AG08395 (cell line): ENCODE measurements at regions not wholly inside any gene's neighbourhood (a gene's known extent, or its start where the extent isn't known, plus 50 kb on each side); places are given as distances from the start of the nearest gene placed in this dataset.
"Not testable (repeated sequence)": the region's sequence is repeated elsewhere in the genome, so short reads cannot be mapped to it uniquely, and the experiment has no call there.

Source experiments
- DNase-seq: peaks from one replicate; pipeline ENCODE4 v3.0.0; 2012; ENCODE audit warnings: mixed read lengths, low spot score

- no peak for DNase-seq
These were observed 220.2 kb upstream of the MYO3A start for GRCh38 chr10:25713894-25714240.

- no peak for DNase-seq
These were observed 209.8 kb upstream of the MYO3A start for GRCh38 chr10:25724241-25724640.

GRCh38 chr10:25725917-25726716, 207.9 kb upstream of the MYO3A start:
- peak; percentile 46 for DNase-seq

DNA sequence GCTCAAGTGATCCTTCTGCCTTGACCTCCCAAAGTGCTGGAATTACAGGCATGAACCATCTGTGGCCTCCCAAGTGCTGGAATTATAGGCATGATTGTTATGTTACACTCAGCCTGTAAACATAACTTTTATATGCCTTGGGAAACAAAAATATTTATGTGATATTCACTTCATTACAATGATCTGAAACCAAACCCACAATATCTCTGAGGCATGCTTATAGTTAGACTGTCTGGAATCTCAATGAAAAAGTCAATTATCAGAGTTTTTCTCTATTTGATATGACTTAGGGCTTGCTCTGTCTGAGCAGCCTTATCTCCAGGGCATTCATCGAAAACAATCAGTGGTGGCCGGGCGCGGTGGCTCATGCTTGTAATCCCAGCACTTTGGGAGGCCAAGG, 195.3 kb upstream of the MYO3A start:
- DNase-seq: no peak

- no peak for DNase-seq
These were observed 190.2 kb upstream of the MYO3A start for GRCh38 chr10:25743832-25744231.

DNA sequence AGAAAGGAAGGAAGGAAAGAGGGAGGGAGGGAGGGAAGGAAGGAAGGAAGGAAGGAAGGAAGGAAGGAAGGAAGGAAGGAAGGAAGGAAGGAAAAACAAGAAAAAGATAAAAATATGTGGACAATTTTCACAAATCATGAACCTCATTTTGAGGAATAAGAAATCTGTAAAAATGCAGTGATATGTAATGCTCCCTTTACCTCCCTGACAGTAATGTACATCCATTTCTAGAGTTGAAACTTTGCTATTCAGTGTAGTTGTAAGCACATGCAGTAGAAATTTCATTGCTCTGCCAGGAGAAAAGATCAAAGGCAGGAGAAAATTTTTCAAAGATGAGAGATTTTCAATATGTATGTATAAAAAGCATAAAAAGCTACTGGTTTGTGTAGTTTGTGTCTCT, 189.5 kb upstream of the MYO3A start:
- no peak for DNase-seq

- no peak for DNase-seq
These were observed 188.1 kb upstream of the MYO3A start for GRCh38 chr10:25745976-25746375.

DNA sequence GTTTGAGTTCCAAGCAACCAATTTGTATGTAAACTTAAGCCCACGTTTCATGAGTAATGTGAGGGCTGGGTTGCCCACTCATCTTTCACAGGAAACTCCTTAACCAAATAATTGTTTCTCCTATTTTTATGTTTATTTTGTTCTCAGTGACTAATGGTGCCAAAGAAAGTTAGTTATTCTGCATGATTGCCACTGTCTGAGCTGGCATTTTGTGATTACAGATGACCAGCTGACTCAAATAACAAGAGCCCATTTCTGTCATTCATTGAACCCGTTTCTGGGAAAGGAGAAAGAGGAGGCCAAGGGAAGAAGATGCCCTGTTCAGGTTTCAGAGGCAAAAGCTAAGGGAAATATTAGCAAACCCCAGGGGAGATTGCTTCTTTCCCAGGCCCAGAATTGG, 186.9 kb upstream of the MYO3A start:
- no peak for DNase-seq

- no peak for DNase-seq
These were observed 185.5 kb upstream of the MYO3A start for GRCh38 chr10:25748509-25748908.

GRCh38 chr10:25753776-25754175, 180.3 kb upstream of the MYO3A start:
- DNase-seq: no peak

DNA sequence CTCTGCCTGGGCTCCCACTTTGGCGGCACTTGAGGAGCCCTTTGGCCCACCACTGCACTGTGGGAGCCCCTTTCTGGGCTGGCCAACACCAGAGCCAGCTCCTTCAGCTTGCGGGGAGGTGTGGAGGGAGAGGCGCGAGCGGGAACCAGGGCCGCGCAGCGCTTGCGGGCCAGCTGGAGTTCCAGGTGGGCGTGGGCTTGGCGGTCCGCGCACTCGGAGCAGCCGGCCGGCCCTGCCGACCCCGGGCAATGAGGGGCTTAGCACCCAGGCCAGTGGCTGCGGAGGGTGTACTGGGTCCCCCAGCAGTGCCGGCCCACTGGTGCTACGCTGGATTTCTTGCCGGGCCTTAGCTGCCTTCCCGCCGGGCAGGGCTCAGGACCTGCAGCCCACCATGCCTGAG, 178.2 kb upstream of the MYO3A start:
- DNase-seq: not testable (repeated sequence)

DNA sequence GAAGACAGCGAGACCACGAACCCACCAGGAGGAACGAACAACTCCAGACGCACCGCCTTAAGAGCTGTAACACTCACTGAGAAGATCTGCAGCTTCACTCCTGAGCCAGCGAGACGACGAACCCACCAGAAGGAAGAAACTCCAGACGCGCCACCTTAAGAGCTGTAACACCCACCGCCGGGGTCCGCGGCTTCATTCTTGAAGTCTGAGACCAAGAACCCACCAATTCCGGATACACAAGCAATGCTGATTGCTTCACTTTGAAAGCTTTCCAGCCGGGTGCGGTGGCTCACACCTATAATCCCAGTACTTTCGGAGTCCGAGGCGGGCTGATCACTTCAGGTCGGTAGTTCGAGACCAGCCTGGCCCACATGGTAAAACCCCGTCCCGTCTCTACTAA, 177.2 kb upstream of the MYO3A start:
- DNase-seq: no peak

DNA sequence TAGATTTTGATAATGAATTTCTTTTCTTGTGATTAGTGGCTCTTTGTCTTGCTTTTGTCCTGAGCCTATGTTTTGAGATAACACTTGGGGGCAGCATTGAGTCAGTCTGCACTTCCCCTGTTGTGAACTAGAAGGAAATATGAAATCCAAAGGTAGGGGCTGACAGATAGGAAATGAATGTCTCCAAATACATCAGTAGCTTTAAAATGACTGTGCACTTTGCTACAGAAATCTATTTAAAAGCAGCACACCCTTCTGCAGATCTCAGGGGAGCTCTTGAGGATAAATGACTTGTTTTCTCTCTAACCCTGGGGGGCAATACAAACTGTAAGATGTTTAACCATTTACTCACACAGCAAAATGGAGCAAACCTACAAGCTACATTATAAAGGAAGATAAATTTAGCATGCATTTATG, 176.0 kb upstream of the MYO3A start:
- no peak for DNase-seq

GRCh38 chr10:25758511-25758910, 175.5 kb upstream of the MYO3A start:
- DNase-seq: no peak

GRCh38 chr10:25761937-25762336, 172.1 kb upstream of the MYO3A start:
- DNase-seq: no peak

DNA sequence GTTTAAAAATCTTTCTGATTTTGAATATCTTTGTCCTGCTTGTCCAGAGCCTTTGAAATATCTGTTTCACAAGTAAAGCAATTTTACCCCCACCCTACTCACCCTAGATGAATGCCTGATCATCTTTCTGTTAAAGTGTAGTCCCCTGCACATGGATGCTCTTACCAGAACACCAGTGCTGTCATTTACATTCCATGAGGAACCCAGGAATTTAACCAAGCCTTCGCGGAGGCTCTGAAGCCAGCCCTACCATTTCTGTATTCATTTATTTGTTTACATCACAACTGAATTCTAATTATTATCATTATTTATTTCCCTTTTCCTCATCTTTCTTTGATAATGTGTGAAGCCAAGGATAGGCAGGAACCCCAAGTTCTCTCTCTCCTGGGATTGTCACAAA, 167.8 kb upstream of the MYO3A start:
- DNase-seq: no peak

- no peak for DNase-seq
These were observed 167.3 kb upstream of the MYO3A start for GRCh38 chr10:25766687-25767221.

DNA sequence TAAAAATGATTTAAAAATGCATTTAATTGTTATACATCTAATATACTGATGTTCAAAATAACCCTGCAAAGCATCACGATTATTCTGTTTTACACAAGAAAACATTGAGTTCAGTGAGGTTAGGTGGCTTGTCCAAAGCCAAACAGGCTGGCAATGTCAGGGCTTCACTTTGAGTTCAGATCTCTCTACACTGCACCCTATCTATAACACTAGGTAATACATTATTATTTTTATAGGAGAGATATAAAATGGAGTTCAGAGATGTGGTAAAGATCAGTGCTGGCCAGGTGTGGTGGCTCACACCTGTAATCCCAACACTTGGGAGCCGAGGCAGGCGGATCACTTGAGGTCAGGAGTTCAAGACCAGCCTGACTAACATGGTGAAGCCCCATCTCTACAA, 165.9 kb upstream of the MYO3A start:
- no peak for DNase-seq

DNA sequence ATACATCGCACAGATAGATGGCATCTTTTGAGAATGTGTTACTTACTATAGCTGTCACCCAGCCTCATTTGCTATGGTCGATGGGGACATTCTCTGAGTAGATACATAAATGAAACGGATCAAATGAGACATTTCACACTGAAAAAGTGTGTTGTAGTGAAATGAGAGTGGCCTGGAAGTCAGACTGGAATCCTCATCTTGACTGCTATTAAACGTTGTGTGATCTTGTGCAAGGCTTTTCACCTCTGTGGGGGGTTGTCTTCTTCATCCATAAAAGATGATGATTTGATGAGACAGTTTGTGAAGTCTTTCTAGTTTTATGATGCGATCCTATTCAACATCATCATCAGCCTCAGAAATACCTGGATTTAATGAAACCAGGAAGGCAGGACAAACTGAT, 155.4 kb upstream of the MYO3A start:
- no peak for DNase-seq

- no peak for DNase-seq
These were observed 147.9 kb upstream of the MYO3A start for GRCh38 chr10:25786161-25786560.

DNA sequence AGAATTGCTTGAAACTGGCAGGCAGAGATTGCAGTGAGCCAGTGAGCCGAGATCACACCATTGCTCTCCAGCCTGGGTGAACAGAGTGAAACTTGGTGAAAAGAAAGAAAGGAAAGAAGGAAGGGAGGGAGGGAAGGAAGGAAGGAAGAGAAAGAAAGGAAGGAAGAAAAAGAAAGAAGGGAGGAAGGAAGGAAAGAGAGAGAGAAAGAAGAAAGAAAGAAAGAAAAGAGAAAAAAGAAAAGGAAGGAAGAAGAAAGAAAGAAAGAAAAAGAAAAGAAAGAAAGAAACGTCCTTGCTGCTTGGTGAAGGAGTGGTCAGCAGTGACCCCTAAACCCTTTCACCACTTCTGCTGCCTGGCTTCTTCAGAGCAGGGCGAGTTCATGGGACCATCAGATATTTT, 147.1 kb upstream of the MYO3A start:
- DNase-seq: no peak

DNA sequence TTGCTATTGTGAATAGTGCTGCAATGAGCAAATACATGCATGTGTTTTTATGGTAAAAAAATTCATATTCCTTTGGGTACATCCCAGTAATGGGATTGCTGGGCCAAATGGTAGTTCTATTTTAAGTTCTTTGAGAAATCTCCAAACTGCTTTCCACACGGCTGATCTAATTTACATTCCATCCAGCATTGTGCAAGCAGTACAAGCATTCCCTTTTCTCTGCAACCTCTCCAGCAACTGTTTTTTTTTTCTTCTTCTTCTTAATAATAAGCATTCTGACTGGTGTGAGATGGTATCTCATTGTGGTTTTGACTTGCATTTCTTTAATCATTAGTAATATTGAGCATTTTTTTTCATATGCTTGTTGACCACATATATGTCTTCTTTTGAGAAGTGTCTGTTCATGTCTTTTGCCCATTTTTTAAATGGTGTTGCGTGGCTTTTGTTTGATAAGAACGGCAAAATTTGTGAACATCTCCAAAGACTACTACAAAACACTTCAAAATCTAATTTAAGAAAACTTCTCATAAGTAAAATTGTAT, 136.1 kb upstream of the MYO3A start:
- DNase-seq: no peak

DNA sequence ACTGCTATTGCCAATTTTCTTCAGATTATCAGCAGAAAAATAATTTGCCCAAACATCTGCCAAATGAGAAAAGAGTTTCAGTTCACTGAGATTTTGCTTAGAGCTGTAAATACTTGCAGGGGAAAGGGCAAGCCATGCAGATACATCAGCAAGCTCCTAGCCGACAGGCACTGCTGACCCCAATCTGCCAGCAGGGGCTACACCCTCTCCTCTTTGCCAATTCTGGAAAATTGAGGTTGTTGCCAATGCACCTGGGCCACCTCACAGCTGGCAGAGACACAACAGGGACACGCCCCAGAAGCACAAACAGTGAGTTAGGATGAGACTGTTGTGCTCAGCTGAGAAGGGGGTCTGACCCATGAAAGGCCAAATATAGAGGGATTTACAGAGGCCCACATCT, 129.5 kb upstream of the MYO3A start:
- no peak for DNase-seq

GRCh38 chr10:25805986-25806385, 128.0 kb upstream of the MYO3A start:
- no peak for DNase-seq
